ENCODE measurements at regions not wholly inside any gene's neighbourhood (a gene's known extent, or its start where the extent isn't known, plus 50 kb on each side); places are given as distances from the start of the nearest gene placed in this dataset.
"Not testable (repeated sequence)": the region's sequence is repeated elsewhere in the genome, so short reads cannot be mapped to it uniquely, and the experiment has no call there.

DNA sequence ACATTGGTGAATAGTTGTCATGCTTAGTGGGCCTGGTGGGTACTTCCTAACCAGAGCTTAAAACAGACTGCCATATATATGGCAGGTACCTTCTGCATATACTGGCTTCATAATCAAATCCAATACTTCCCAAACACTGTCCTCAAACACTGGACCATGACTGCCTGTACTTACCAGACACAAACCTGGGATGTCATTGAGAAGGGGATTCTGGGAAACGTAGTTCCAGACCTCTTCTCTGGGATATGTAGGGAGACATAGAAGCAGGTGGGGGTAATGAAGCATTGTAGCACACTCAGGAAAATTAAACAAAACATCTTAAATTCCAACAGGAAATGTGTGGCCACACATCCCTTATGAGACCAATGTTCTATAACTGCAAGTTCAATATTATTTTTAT lies 76.5 kb upstream of the ADAMTS5 start:
- intact Hi-C loops (cut with micrococcal nuclease): no loop called here
- DNase-seq (ENCODE audit: low spot score): no peak
- H3K9me3 Mint-ChIP-seq: no peaks in the 10 kb centered on the region
- H3K36me3 Mint-ChIP-seq (ENCODE audit: low read depth): no peaks in the 10 kb centered on the region
- no peaks in the 10 kb centered on the region for H3K4me1 Mint-ChIP-seq (ENCODE audit: low read depth)
- H3K4me3 Mint-ChIP-seq (ENCODE audit: low read depth): no peak overlapping the region
- H3K27me3 Mint-ChIP-seq (ENCODE audit: low read depth): no peaks in the 10 kb centered on the region
- H3K27ac Mint-ChIP-seq: no peak overlapping the region

- no peak overlapping the region for H3K4me3 Mint-ChIP-seq (ENCODE audit: low read depth)
- no peak for DNase-seq (ENCODE audit: low spot score)
- H3K27ac Mint-ChIP-seq: no peak overlapping the region
- intact Hi-C loops (cut with micrococcal nuclease): no loop called here
- no peaks in the 10 kb centered on the region for H3K36me3 Mint-ChIP-seq (ENCODE audit: low read depth)
- H3K4me1 Mint-ChIP-seq (ENCODE audit: low read depth): no peaks in the 10 kb centered on the region
- no peaks in the 10 kb centered on the region for H3K9me3 Mint-ChIP-seq
- H3K27me3 Mint-ChIP-seq (ENCODE audit: low read depth): no peaks in the 10 kb centered on the region
These were observed 74.0 kb upstream of the ADAMTS5 start for GRCh38 chr21:27040738-27041469.

- DNase-seq (ENCODE audit: low spot score): no peak
- intact Hi-C loops (cut with micrococcal nuclease): no loop called here
These were observed 69.9 kb upstream of the ADAMTS5 start for GRCh38 chr21:27036736-27037301.

GRCh38 chr21:27035791-27036190 lies 68.9 kb upstream of the ADAMTS5 start:
- H3K4me1 Mint-ChIP-seq (ENCODE audit: low read depth): no peaks in the 10 kb centered on the region
- no peaks in the 10 kb centered on the region for H3K36me3 Mint-ChIP-seq (ENCODE audit: low read depth)
- no peak for DNase-seq (ENCODE audit: low spot score)
- no peaks in the 10 kb centered on the region for H3K9me3 Mint-ChIP-seq
- H3K4me3 Mint-ChIP-seq (ENCODE audit: low read depth): no peak overlapping the region
- intact Hi-C loops (cut with micrococcal nuclease): no loop called here
- H3K27ac Mint-ChIP-seq: no peak overlapping the region
- H3K27me3 Mint-ChIP-seq (ENCODE audit: low read depth): no peaks in the 10 kb centered on the region

More at GRCh38 chr21:27036736-27037301, 69.9 kb upstream of the ADAMTS5 start:
- H3K36me3 Mint-ChIP-seq (ENCODE audit: low read depth): no peaks in the 10 kb centered on the region
- no peaks in the 10 kb centered on the region for H3K9me3 Mint-ChIP-seq
- no peaks in the 10 kb centered on the region for H3K4me1 Mint-ChIP-seq (ENCODE audit: low read depth)
- no peak overlapping the region for H3K27ac Mint-ChIP-seq
- H3K4me3 Mint-ChIP-seq (ENCODE audit: low read depth): no peak overlapping the region
- H3K27me3 Mint-ChIP-seq (ENCODE audit: low read depth): no peaks in the 10 kb centered on the region

GRCh38 chr21:27034796-27035195 lies 67.9 kb upstream of the ADAMTS5 start:
- no peak for DNase-seq (ENCODE audit: low spot score)
- intact Hi-C loops (cut with micrococcal nuclease): no loop called here
- Mint-ChIP-seq H3K27me3 (ENCODE audit: low read depth) (no peaks in the 10 kb centered on the region), H3K4me3 (ENCODE audit: low read depth) (no peak overlapping the region), H3K4me1 (ENCODE audit: low read depth) (no peaks in the 10 kb centered on the region), H3K9me3 (no peaks in the 10 kb centered on the region), H3K36me3 (ENCODE audit: low read depth) (no peaks in the 10 kb centered on the region), H3K27ac (no peak overlapping the region)

DNA sequence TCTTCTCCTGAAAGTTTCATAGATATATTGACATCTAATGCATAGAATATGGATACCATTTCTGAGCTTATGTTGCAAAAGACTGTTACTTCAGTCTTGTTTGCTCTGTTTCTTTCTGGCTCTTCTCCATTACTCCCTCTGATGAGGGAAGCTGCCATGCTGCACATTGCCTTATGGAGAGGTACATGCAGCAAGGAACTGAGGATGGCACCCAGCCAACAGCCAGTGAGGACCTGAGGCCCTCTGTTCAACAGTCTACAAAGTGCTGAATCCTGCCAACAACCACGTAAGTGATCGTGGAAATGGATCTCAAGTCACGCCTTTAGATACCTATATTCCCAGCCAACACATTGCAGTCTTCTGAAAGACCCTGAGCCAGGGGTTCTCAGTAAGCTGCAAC lies 66.6 kb upstream of the ADAMTS5 start:
- DNase-seq (ENCODE audit: low spot score): no peak
- Mint-ChIP-seq H3K4me3 (ENCODE audit: low read depth) (no peak overlapping the region), H3K36me3 (ENCODE audit: low read depth) (no peaks in the 10 kb centered on the region), H3K27ac (no peak overlapping the region), H3K4me1 (ENCODE audit: low read depth) (no peaks in the 10 kb centered on the region), H3K9me3 (peaks cover 4% of the 10 kb centered on the region), H3K27me3 (ENCODE audit: low read depth) (no peaks in the 10 kb centered on the region)
- intact Hi-C loops (cut with micrococcal nuclease): no loop called here

DNA sequence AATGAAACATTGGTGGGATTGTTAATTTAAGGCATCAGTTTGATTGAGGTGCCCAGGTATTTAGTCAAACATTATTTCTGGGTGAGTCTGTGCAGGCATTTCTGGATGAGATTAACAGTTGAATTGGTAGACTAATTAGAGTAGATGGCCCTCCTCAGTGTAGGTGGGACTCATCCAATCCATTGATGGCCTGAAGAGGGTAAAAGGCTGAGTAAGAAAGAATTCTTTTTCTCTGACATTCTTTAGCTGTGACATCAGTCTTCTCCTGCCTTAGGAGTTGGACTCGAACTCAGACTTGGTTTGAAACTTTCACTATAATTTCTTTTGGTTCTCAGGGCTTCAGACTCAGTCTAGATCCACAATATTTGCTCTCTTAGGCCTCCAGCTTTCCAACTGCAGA lies 59.6 kb upstream of the ADAMTS5 start:
- no peak for DNase-seq (ENCODE audit: low spot score)
- intact Hi-C loops (cut with micrococcal nuclease): no loop called here
- no peak overlapping the region for H3K27ac Mint-ChIP-seq
- H3K4me1 Mint-ChIP-seq (ENCODE audit: low read depth): no peaks in the 10 kb centered on the region
- H3K4me3 Mint-ChIP-seq (ENCODE audit: low read depth): no peak overlapping the region
- H3K36me3 Mint-ChIP-seq (ENCODE audit: low read depth): no peaks in the 10 kb centered on the region
- H3K27me3 Mint-ChIP-seq (ENCODE audit: low read depth): no peaks in the 10 kb centered on the region
- H3K9me3 Mint-ChIP-seq: peaks cover 4% of the 10 kb centered on the region

DNA sequence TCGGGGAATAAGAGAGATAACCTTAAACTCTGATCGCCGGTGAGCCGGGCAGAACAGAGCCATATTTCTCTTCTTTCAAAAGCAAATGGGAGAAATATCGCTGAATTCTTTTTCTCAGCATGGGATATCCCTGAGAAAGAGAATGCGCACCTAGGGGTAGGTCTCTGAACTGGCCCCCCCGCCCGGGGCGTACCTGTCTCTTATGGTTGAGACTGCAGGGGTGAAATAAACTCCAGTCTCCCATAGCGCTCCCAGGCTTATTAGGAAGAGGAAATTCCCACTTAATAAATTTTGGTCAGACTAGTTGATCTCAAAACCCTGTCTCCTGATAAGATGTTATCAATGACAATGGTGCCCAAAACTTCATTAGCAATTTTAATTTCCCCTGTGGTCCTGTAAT lies 58.8 kb upstream of the ADAMTS5 start:
- H3K4me1 Mint-ChIP-seq (ENCODE audit: low read depth); H3K27ac Mint-ChIP-seq; H3K9me3 Mint-ChIP-seq; H3K4me3 Mint-ChIP-seq (ENCODE audit: low read depth); intact Hi-C loops (cut with micrococcal nuclease); H3K36me3 Mint-ChIP-seq (ENCODE audit: low read depth); DNase-seq (ENCODE audit: low spot score); H3K27me3 Mint-ChIP-seq (ENCODE audit: low read depth): not testable (repeated sequence)

DNA sequence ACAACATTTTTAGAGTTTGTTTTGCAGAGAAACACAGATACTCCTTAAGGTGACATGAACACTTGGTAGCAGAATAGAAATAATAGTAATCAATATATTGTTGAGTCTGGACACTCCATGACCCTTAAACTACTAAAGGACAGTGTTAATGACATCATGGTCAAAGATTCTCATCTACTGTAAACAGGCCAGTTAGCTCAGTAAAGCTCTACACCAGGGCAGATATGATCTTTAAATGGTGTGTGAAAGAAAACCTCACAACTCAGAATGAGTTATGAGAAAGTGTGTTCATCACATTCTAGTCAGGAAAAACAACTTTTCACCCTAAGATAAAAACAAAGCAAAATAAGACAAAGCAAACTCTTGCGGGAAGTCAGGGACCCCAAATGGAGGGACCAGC lies 58.1 kb upstream of the ADAMTS5 start:
- H3K27ac Mint-ChIP-seq: no peak overlapping the region
- no peak for DNase-seq (ENCODE audit: low spot score)
- no peak overlapping the region for H3K4me3 Mint-ChIP-seq (ENCODE audit: low read depth)
- H3K27me3 Mint-ChIP-seq (ENCODE audit: low read depth): no peaks in the 10 kb centered on the region
- H3K4me1 Mint-ChIP-seq (ENCODE audit: low read depth): no peaks in the 10 kb centered on the region
- peaks cover 4% of the 10 kb centered on the region for H3K9me3 Mint-ChIP-seq
- intact Hi-C loops (cut with micrococcal nuclease): no loop called here
- no peaks in the 10 kb centered on the region for H3K36me3 Mint-ChIP-seq (ENCODE audit: low read depth)

GRCh38 chr21:27024301-27024700 lies 57.4 kb upstream of the ADAMTS5 start:
- Mint-ChIP-seq H3K27me3 (ENCODE audit: low read depth) (no peaks in the 10 kb centered on the region), H3K27ac (no peak overlapping the region), H3K9me3 (peaks cover under 1% of the 10 kb centered on the region), H3K36me3 (ENCODE audit: low read depth) (no peaks in the 10 kb centered on the region), H3K4me3 (ENCODE audit: low read depth) (no peak overlapping the region), H3K4me1 (ENCODE audit: low read depth) (no peaks in the 10 kb centered on the region)
- intact Hi-C loops (cut with micrococcal nuclease): no loop called here
- no peak for DNase-seq (ENCODE audit: low spot score)

DNA sequence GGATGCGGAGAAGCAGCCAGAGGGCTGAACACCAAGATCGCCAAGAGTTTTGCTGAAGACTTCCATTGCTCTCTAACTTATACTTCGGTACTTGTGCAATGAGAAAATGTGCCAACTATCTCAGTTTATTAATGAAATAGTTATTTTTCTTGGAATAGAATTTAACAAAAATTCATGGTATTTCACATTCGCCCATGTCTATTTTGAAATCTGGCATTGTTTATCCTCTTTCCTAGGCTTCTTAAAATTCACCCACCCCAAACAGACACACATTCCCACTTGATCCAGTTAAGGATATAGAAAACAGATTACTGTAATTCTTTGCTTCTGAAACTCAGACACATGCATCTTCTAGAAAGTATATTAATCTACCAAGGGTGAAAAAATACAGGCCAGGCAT lies 56.3 kb upstream of the ADAMTS5 start:
- Mint-ChIP-seq H3K4me3 (ENCODE audit: low read depth) (no peak overlapping the region), H3K27me3 (ENCODE audit: low read depth) (no peaks in the 10 kb centered on the region), H3K9me3 (peaks cover 4% of the 10 kb centered on the region), H3K36me3 (ENCODE audit: low read depth) (no peaks in the 10 kb centered on the region), H3K27ac (no peak overlapping the region), H3K4me1 (ENCODE audit: low read depth) (no peaks in the 10 kb centered on the region)
- DNase-seq (ENCODE audit: low spot score): no peak
- intact Hi-C loops (cut with micrococcal nuclease): no loop called here

- Mint-ChIP-seq H3K27ac (no peak overlapping the region), H3K4me1 (ENCODE audit: low read depth) (no peaks in the 10 kb centered on the region), H3K36me3 (ENCODE audit: low read depth) (no peaks in the 10 kb centered on the region), H3K4me3 (ENCODE audit: low read depth) (no peak overlapping the region), H3K9me3 (peaks cover 8% of the 10 kb centered on the region), H3K27me3 (ENCODE audit: low read depth) (no peaks in the 10 kb centered on the region)
- DNase-seq (ENCODE audit: low spot score): no peak
- intact Hi-C loops (cut with micrococcal nuclease): no loop called here
These were observed 54.9 kb upstream of the ADAMTS5 start for GRCh38 chr21:27021801-27022200.

GRCh38 chr21:27021046-27021445 lies 54.2 kb upstream of the ADAMTS5 start:
- intact Hi-C loops (cut with micrococcal nuclease): no loop called here
- H3K36me3 Mint-ChIP-seq (ENCODE audit: low read depth): no peaks in the 10 kb centered on the region
- DNase-seq (ENCODE audit: low spot score): no peak
- peaks cover 8% of the 10 kb centered on the region for H3K9me3 Mint-ChIP-seq
- H3K27ac Mint-ChIP-seq: no peak overlapping the region
- H3K4me3 Mint-ChIP-seq (ENCODE audit: low read depth): no peak overlapping the region
- no peaks in the 10 kb centered on the region for H3K27me3 Mint-ChIP-seq (ENCODE audit: low read depth)
- H3K4me1 Mint-ChIP-seq (ENCODE audit: low read depth): no peaks in the 10 kb centered on the region
